OCI-LY7 (cell line): ENCODE measurements at regions not wholly inside any gene's neighbourhood (a gene's known extent, or its start where the extent isn't known, plus 50 kb on each side); places are given as distances from the start of the nearest gene placed in this dataset.

Source experiments
- BruUV-seq: library from RNA; stranded (reverse); fragments of 400-500 nt; replicated peaks from 2 replicates; lab custom pipeline; 2021; lab: Mats Ljungman, UMichigan
- CTCF ChIA-PET: fragments of 300-600 bp; sonication (Branson Sonifier 250); formaldehyde crosslinking; loops from one replicate; lab custom pipeline; 2022; ENCODE audit warnings: antibody characterized with exemption; ENCODE audit not compliant: unreplicated experiment; lab: Charles Lee
- POLR2A ChIA-PET: fragments of 300-600 bp; sonication (Branson Sonifier 250); formaldehyde crosslinking; loops from one replicate; lab custom pipeline; 2022; ENCODE audit warnings: antibody characterized with exemption; lab: Charles Lee
- DNase-seq: peaks from one replicate; pipeline ENCODE4 v3.0.0-alpha.2; 2015; ENCODE audit warnings: low spot score
- H2AFZ ChIP-seq: fragments of 200-600 bp; sonication (generic), shearing (Covaris generic); 2 replicates; pipeline ENCODE4 v1.6.1; 2014; ENCODE audit warnings: mild to moderate bottlenecking, antibody characterized with exemption, low read length, moderate library complexity
- H3K27ac ChIP-seq: fragments of 200-600 bp; sonication (generic); 2 replicates; pipeline ENCODE4 v1.5.1; 2014; ENCODE audit warnings: mixed run types, low read depth, mild to moderate bottlenecking, moderate library complexity, low read length, inconsistent platforms; ENCODE audit not compliant: poor library complexity, severe bottlenecking
- H3K36me3 ChIP-seq: fragments of 200-600 bp; sonication (generic); 2 replicates; pipeline ENCODE4 v1.6.1; 2014; ENCODE audit warnings: mild to moderate bottlenecking, antibody characterized with exemption, low read length, moderate library complexity, mixed read lengths; ENCODE audit not compliant: insufficient read depth
- H3K4me1 ChIP-seq: fragments of 200-600 bp; sonication (generic); 2 replicates; pipeline ENCODE4 v1.5.1; 2014; ENCODE audit warnings: mild to moderate bottlenecking, low read length; ENCODE audit not compliant: insufficient read depth, poor library complexity, severe bottlenecking
- H3K4me2 ChIP-seq: fragments of 200-600 bp; sonication (generic); 2 replicates; pipeline ENCODE4 v1.6.1; 2014; ENCODE audit warnings: mild to moderate bottlenecking, low read length
- H3K4me3 ChIP-seq: fragments of 200-600 bp; sonication (generic); 2 replicates; pipeline ENCODE4 v1.5.1; 2014; ENCODE audit warnings: mild to moderate bottlenecking, low read depth, low read length; ENCODE audit not compliant: poor library complexity, severe bottlenecking
- H3K79me2 ChIP-seq: fragments of 200-600 bp; sonication (generic); 2 replicates; pipeline ENCODE4 v1.6.1; 2016; ENCODE audit warnings: low read depth, mild to moderate bottlenecking, low read length, moderate library complexity, mixed read lengths; ENCODE audit not compliant: insufficient read depth
- H3K9me2 ChIP-seq: fragments of 200-600 bp; sonication (generic); 2 replicates; pipeline ENCODE4 v1.6.1; 2016; ENCODE audit warnings: mild to moderate bottlenecking, low read length, mixed read lengths; ENCODE audit not compliant: insufficient read depth
- H3K9me3 ChIP-seq: fragments of 200-600 bp; sonication (generic); 2 replicates; pipeline ENCODE4 v1.6.1; 2014; ENCODE audit warnings: mild to moderate bottlenecking, mixed run types, low read length, mixed read lengths
- H4K20me1 ChIP-seq: fragments of 200-600 bp; sonication (generic); 2 replicates; pipeline ENCODE4 v1.6.1; 2014; ENCODE audit warnings: mild to moderate bottlenecking, antibody characterized with exemption, low read length, moderate library complexity, mixed read lengths; ENCODE audit not compliant: insufficient read depth
- EZH2phosphoT487 ChIP-seq: fragments of 200-600 bp; sonication (generic); IDR thresholded peaks from 2 replicates; pipeline ENCODE4 v1.6.1; 2018; ENCODE audit warnings: low read depth, borderline replicate concordance, mild to moderate bottlenecking, mixed run types, antibody characterized with exemption, low read length, moderate library complexity, mixed read lengths
- intact Hi-C: fragments of 100-400 bp; cut with micrococcal nuclease; formaldehyde crosslinking; loops from one replicate; pipeline ENCODE4 v1.10.0; 2022; ENCODE audit not compliant: unreplicated experiment
- TF ChIP-seq, protein P1 (sequence below): fragments of 200-600 bp; sonication (generic); conservative IDR thresholded peaks from 2 replicates; pipeline ENCODE4 v1.5.1; 2014; ENCODE audit warnings: mild to moderate bottlenecking, antibody characterized with exemption, low read length, moderate library complexity, mixed read lengths

DNA sequence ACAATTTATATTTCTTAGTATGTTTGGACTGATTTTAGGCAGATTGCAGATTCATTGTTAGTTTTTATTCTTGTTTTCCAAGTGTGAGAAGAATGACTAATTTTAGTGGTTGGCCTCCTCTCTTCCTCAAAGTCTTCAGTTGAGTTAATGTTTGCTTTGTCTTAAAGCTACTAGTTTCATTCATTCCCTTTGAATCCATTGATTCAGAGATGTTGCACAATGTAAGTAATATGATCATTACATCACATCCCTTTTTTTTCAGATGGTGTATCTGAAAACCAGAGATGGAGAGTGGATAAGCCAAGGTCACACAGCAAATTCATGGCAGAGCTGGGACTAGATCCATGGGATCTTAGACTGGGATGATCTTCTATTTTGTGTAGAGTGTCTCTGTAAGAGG is 577.5 kb downstream of the BCL11B start:
- no peak overlapping the region for H3K4me2 ChIP-seq
- H2AFZ ChIP-seq = no peak overlapping the region
- no peak overlapping the region for H3K4me3 ChIP-seq
- TF ChIP-seq, protein P1, sequence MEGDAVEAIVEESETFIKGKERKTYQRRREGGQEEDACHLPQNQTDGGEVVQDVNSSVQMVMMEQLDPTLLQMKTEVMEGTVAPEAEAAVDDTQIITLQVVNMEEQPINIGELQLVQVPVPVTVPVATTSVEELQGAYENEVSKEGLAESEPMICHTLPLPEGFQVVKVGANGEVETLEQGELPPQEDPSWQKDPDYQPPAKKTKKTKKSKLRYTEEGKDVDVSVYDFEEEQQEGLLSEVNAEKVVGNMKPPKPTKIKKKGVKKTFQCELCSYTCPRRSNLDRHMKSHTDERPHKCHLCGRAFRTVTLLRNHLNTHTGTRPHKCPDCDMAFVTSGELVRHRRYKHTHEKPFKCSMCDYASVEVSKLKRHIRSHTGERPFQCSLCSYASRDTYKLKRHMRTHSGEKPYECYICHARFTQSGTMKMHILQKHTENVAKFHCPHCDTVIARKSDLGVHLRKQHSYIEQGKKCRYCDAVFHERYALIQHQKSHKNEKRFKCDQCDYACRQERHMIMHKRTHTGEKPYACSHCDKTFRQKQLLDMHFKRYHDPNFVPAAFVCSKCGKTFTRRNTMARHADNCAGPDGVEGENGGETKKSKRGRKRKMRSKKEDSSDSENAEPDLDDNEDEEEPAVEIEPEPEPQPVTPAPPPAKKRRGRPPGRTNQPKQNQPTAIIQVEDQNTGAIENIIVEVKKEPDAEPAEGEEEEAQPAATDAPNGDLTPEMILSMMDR = no peak
- TF ChIP-seq EZH2phosphoT487 = no peak
- BruUV-seq = no TSS peak
- ChIA-PET CTCF (no interaction called here), POLR2A (no interaction called here)
- H3K27ac ChIP-seq = no peak overlapping the region
- intact Hi-C loops = no loop called here
- H3K4me1 ChIP-seq = no peaks in the 10 kb centered on the region
- no peak for DNase-seq
- H3K36me3 ChIP-seq = no peaks in the 10 kb centered on the region
- no peaks in the 10 kb centered on the region for H3K9me2 ChIP-seq
- no peaks in the 10 kb centered on the region for H4K20me1 ChIP-seq
- no peaks in the 10 kb centered on the region for H3K9me3 ChIP-seq
- H3K79me2 ChIP-seq = no peaks in the 10 kb centered on the region

DNA sequence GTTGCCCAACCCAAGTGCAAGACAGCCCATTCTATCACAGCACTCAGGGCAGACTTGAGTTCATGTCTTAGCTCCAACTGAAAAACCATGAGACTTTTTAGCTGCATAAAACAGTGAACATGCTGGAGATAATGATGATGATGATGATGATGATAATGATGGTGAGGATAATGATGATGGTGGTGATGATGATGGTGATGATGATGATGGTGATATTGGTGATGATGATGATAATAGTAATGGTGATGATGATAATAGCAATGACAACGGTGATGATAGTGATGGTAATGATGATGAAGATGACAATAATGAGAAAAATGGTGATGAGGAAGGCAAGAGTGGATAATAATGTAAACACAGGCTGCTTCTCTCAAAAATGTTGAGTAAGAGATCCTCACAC is 576.2 kb downstream of the BCL11B start:
- intact Hi-C loops = no loop called here
- H2AFZ ChIP-seq = no peak overlapping the region

DNA sequence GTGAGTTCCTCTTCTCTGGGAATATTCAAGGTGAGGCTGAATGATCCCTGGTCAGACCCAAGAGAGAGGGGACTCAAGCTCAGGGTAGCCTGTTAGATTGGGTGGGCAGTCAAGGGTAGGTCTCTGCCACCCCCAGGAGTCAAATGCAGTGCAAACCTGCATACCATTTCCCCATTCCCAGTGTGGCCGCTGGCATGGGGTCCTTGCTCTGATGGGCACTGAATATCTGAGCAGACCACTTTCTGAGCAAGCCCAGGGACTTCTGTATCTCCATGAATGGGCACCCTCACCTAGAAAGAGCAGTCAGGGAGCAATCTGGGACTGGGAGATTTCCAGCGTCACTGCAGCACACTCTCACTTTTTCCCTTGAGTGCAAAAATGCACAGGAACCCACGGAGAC is 573.7 kb downstream of the BCL11B start:
- no peak for DNase-seq
- Histone ChIP-seq H3K4me2 (no peak overlapping the region), H4K20me1 (no peaks in the 10 kb centered on the region), H3K27ac (no peak overlapping the region), H3K4me3 (no peak overlapping the region), H2AFZ (no peak overlapping the region), H3K36me3 (no peaks in the 10 kb centered on the region), H3K9me3 (no peaks in the 10 kb centered on the region), H3K4me1 (no peaks in the 10 kb centered on the region), H3K9me2 (no peaks in the 10 kb centered on the region), H3K79me2 (no peaks in the 10 kb centered on the region)
- no peak for TF ChIP-seq EZH2phosphoT487
- TF ChIP-seq, protein P1 = no peak
- intact Hi-C loops = no loop called here
- no TSS peak for BruUV-seq
- ChIA-PET CTCF (no interaction called here), POLR2A (no interaction called here)

More for the DNA sequence above, 576.2 kb downstream of the BCL11B start:
- H3K4me3 ChIP-seq = no peak overlapping the region
- no peak overlapping the region for H3K4me2 ChIP-seq
- no peak for DNase-seq
- CTCF ChIA-PET = no interaction called here
- no peaks in the 10 kb centered on the region for H3K79me2 ChIP-seq
- no peaks in the 10 kb centered on the region for H4K20me1 ChIP-seq
- no peaks in the 10 kb centered on the region for H3K4me1 ChIP-seq
- no peaks in the 10 kb centered on the region for H3K9me3 ChIP-seq
- TF ChIP-seq EZH2phosphoT487 = no peak
- TF ChIP-seq, protein P1 = no peak
- no peaks in the 10 kb centered on the region for H3K9me2 ChIP-seq
- POLR2A ChIA-PET = no interaction called here
- H3K27ac ChIP-seq = no peak overlapping the region
- BruUV-seq = no TSS peak
- no peaks in the 10 kb centered on the region for H3K36me3 ChIP-seq
